PC-3 (cell line): ENCODE measurements at regions not wholly inside any gene's neighbourhood (a gene's known extent, or its start where the extent isn't known, plus 50 kb on each side); places are given as distances from the start of the nearest gene placed in this dataset.

ENCODE experiments used
- EZH2phosphoT487 ChIP-seq: fragments of 300-600 bp; sonication (generic); IDR thresholded peaks from 2 replicates; pipeline ENCODE4 v1.6.1; 2018; ENCODE audit warnings: mild to moderate bottlenecking, antibody characterized with exemption, low read length, borderline replicate concordance
- TF ChIP-seq, protein P1 (sequence below): fragments of 300-600 bp; sonication (generic); conservative IDR thresholded peaks from 2 replicates; pipeline ENCODE4 v1.5.1; 2017; ENCODE audit warnings: antibody characterized with exemption, low read depth, mild to moderate bottlenecking, low read length

DNA sequence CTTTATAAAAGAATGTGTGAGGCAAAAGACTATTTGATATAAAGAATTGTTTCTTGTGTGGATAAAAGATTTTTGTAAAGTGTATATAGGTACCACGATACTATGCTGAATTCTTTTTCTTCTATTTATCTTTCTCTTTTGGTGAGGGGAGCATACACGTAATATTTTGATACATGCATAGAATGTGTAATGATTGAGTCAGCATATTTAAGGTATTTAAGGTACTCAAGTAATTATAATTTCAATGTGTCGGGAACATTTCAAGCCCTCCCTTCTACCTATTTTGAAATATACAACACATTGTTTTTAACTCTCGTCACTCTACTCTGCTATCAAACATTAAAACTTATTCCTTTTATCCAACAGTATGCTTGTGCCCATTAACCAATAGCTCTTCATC is 1221.6 kb upstream of the PHF14 start:
- TF ChIP-seq, protein P1, sequence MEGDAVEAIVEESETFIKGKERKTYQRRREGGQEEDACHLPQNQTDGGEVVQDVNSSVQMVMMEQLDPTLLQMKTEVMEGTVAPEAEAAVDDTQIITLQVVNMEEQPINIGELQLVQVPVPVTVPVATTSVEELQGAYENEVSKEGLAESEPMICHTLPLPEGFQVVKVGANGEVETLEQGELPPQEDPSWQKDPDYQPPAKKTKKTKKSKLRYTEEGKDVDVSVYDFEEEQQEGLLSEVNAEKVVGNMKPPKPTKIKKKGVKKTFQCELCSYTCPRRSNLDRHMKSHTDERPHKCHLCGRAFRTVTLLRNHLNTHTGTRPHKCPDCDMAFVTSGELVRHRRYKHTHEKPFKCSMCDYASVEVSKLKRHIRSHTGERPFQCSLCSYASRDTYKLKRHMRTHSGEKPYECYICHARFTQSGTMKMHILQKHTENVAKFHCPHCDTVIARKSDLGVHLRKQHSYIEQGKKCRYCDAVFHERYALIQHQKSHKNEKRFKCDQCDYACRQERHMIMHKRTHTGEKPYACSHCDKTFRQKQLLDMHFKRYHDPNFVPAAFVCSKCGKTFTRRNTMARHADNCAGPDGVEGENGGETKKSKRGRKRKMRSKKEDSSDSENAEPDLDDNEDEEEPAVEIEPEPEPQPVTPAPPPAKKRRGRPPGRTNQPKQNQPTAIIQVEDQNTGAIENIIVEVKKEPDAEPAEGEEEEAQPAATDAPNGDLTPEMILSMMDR = no peak
- no peak for TF ChIP-seq EZH2phosphoT487
